Skin of body (tissue), 1 donor: ENCODE measurements at regions not wholly inside any gene's neighbourhood (a gene's known extent, or its start where the extent isn't known, plus 50 kb on each side); places are given as distances from the start of the nearest gene placed in this dataset.

Experiments
- DNase-seq: peaks from one replicate; lab custom pipeline; 2025; lab: John Stamatoyannopoulos, UW

GRCh38 chr12:4857472-4858291 lies 52.0 kb upstream of the KCNA1 start:
- DNase-seq, result peak; percentile 39

GRCh38 chr12:4858386-4858785 lies 51.3 kb upstream of the KCNA1 start:
- DNase-seq, result no peak

- DNase-seq, result no peak
These were observed 50.1 kb upstream of the KCNA1 start for GRCh38 chr12:4859478-4860210.
